H9 (cell line): ENCODE measurements at regions not wholly inside any gene's neighbourhood (a gene's known extent, or its start where the extent isn't known, plus 50 kb on each side); places are given as distances from the start of the nearest gene placed in this dataset.

ENCODE experiments used
- DNase-seq: peaks from one replicate; pipeline ENCODE4 v3.0.0-alpha.2; 2017
- H2AFZ ChIP-seq: one replicate; pipeline ENCODE4 v1.6.1; 2013; ENCODE audit warnings: mild to moderate bottlenecking, low read length, control low read depth, moderate library complexity
- H2AK5ac ChIP-seq: 2 replicates; pipeline ENCODE4 v1.6.1; 2013; ENCODE audit warnings: low read length, control low read depth, mixed read lengths; ENCODE audit not compliant: insufficient read length
- H2BK120ac ChIP-seq: one replicate; pipeline ENCODE4 v1.6.1; 2013; ENCODE audit warnings: low read depth, mild to moderate bottlenecking, low read length, control low read depth, inconsistent platforms; ENCODE audit not compliant: poor library complexity, severe bottlenecking
- H2BK12ac ChIP-seq: 2 replicates; pipeline ENCODE4 v1.6.1; 2013; ENCODE audit warnings: low read length, control low read depth, mixed read lengths, low read depth; ENCODE audit not compliant: insufficient read length
- H2BK15ac ChIP-seq: 2 replicates; pipeline ENCODE4 v1.6.1; 2013; ENCODE audit warnings: low read depth, low read length, control low read depth
- H2BK20ac ChIP-seq: one replicate; pipeline ENCODE4 v1.6.1; 2013; ENCODE audit warnings: low read depth, mild to moderate bottlenecking, low read length, control low read depth, inconsistent platforms; ENCODE audit not compliant: poor library complexity, severe bottlenecking
- H2BK5ac ChIP-seq: 2 replicates; pipeline ENCODE4 v1.6.1; 2013; ENCODE audit warnings: low read length, control low read depth, mixed read lengths; ENCODE audit not compliant: insufficient read length
- H3K14ac ChIP-seq: 2 replicates; pipeline ENCODE4 v1.6.1; 2013; ENCODE audit warnings: low read length, control low read depth; ENCODE audit not compliant: insufficient read depth
- H3K18ac ChIP-seq: 2 replicates; pipeline ENCODE4 v1.6.1; 2013; ENCODE audit warnings: low read depth, mild to moderate bottlenecking, mixed read lengths, low read length, control low read depth; ENCODE audit not compliant: insufficient read length
- H3K23ac ChIP-seq: 2 replicates; pipeline ENCODE4 v1.6.1; 2013; ENCODE audit warnings: low read length, control low read depth, mixed read lengths, low read depth; ENCODE audit not compliant: insufficient read length
- H3K23me2 ChIP-seq: 2 replicates; pipeline ENCODE4 v1.6.1; 2013; ENCODE audit warnings: low read depth, mild to moderate bottlenecking, mixed read lengths, low read length, control low read depth; ENCODE audit not compliant: insufficient read length, poor library complexity, severe bottlenecking
- H3K27ac ChIP-seq: 2 replicates; pipeline ENCODE4 v1.5.1; 2013; ENCODE audit warnings: low read length, control low read depth, mixed read lengths, low read depth; ENCODE audit not compliant: insufficient read length
- H3K27me3 ChIP-seq: 2 replicates; pipeline ENCODE4 v1.6.1; 2013; ENCODE audit warnings: low read length, control low read depth, inconsistent platforms; ENCODE audit not compliant: insufficient read depth
- H3K4ac ChIP-seq: 2 replicates; pipeline ENCODE4 v1.6.1; 2013; ENCODE audit warnings: low read depth, mild to moderate bottlenecking, control low read depth, inconsistent platforms, low read length, moderate library complexity
- H3K4me1 ChIP-seq: 2 replicates; pipeline ENCODE4 v1.6.1; 2013; ENCODE audit warnings: low read length, control low read depth, inconsistent platforms; ENCODE audit not compliant: insufficient read depth
- H3K4me2 ChIP-seq: 2 replicates; pipeline ENCODE4 v1.6.1; 2013; ENCODE audit warnings: low read length, control low read depth, mixed read lengths; ENCODE audit not compliant: insufficient read length, insufficient read depth
- H3K56ac ChIP-seq: 2 replicates; pipeline ENCODE4 v1.6.1; 2013; ENCODE audit warnings: low read depth, mild to moderate bottlenecking, mixed read lengths, low read length, control low read depth; ENCODE audit not compliant: insufficient read length
- H3K79me1 ChIP-seq: 2 replicates; pipeline ENCODE4 v1.6.1; 2013; ENCODE audit warnings: low read depth, mild to moderate bottlenecking, moderate library complexity, low read length, control low read depth, inconsistent platforms; ENCODE audit not compliant: insufficient read depth, poor library complexity, severe bottlenecking
- H3K79me2 ChIP-seq: 2 replicates; pipeline ENCODE4 v1.6.1; 2013; ENCODE audit warnings: low read length, control low read depth, inconsistent platforms; ENCODE audit not compliant: insufficient read depth
- H3K9ac ChIP-seq: 2 replicates; pipeline ENCODE4 v1.6.1; 2013; ENCODE audit warnings: low read length, control low read depth, mixed read lengths; ENCODE audit not compliant: insufficient read length; ENCODE audit errors: extremely low read depth
- H3K9me3 ChIP-seq: one replicate; pipeline ENCODE4 v1.6.1; 2013; ENCODE audit warnings: low read depth, low read length, inconsistent platforms; ENCODE audit not compliant: control insufficient read depth
- H3T11ph ChIP-seq: one replicate; pipeline ENCODE4 v1.6.1; 2013; ENCODE audit warnings: mild to moderate bottlenecking, low read length, control low read depth, inconsistent platforms
- H4K20me1 ChIP-seq: one replicate; pipeline ENCODE4 v1.6.1; 2013; ENCODE audit not compliant: control insufficient read depth, insufficient read length, insufficient read depth
- H4K5ac ChIP-seq: 2 replicates; pipeline ENCODE4 v1.6.1; 2013; ENCODE audit warnings: low read depth, mild to moderate bottlenecking, mixed read lengths, low read length, control low read depth; ENCODE audit not compliant: insufficient read length
- H4K8ac ChIP-seq: replicated peaks from 2 replicates; pipeline ENCODE4 v1.6.1; 2013; ENCODE audit warnings: low read length, control low read depth, mixed read lengths, low read depth; ENCODE audit not compliant: insufficient read length
- H4K91ac ChIP-seq: 2 replicates; pipeline ENCODE4 v1.6.1; 2013; ENCODE audit warnings: low read depth, mild to moderate bottlenecking, moderate library complexity, mixed read lengths, low read length, control low read depth; ENCODE audit not compliant: insufficient read length
- H3K27ac Mint-ChIP-seq, 3 experiments: 2 replicates in 2 of 3; 3 replicates in 1 of 3; pipeline ENCODE4 v1.8.0; 2020 to 2021; ENCODE audit warnings: mixed read lengths in 3 of 3, mild to moderate bottlenecking in 1 of 3, moderate library complexity in 1 of 3
- H3K27me3 Mint-ChIP-seq: 2 replicates; pipeline ENCODE4 v1.8.0; 2021; ENCODE audit warnings: low read depth, mild to moderate bottlenecking, moderate library complexity, mixed read lengths
- H3K36me3 Mint-ChIP-seq, 3 experiments: 2 replicates in 2 of 3; 3 replicates in 1 of 3; pipeline ENCODE4 v1.8.0; 2020 to 2021; ENCODE audit warnings: low read depth in 3 of 3, mixed read lengths in 3 of 3; ENCODE audit not compliant: insufficient read depth in 1 of 3
- H3K4me1 Mint-ChIP-seq, 2 experiments: 2 replicates each; pipeline ENCODE4 v1.8.0; 2020; ENCODE audit warnings: mixed read lengths in 2 of 2
- H3K4me3 Mint-ChIP-seq, 2 experiments: 2 replicates in 1 of 2; 3 replicates in 1 of 2; pipeline ENCODE4 v1.8.0; 2020 to 2021; ENCODE audit warnings: mild to moderate bottlenecking in 2 of 2, mixed read lengths in 2 of 2, moderate library complexity in 1 of 2
- H3K9me3 Mint-ChIP-seq, 2 experiments: 2 replicates in 1 of 2; 3 replicates in 1 of 2; pipeline ENCODE4 v1.8.0; 2020; ENCODE audit warnings: mild to moderate bottlenecking in 2 of 2, mixed read lengths in 2 of 2, moderate library complexity in 1 of 2
- WGBS: extraction: QIAGEN DNeasy Blood & Tissue Kit; methylation state at CpG from one replicate; pipeline ENCODE4 v1.1.7; 2013; ENCODE audit warnings: missing lambda C conversion rate, low lambda C conversion rate, mixed read lengths; ENCODE audit not compliant: insufficient read length; ENCODE audit errors: extremely low coverage; 5-methylcytosine and 5-hydroxymethylcytosine counted together
- TF ChIP-seq, protein P1 (sequence below): fragments of 200-600 bp; sonication (generic); conservative IDR thresholded peaks from 3 replicates; pipeline ENCODE4 v1.8.0; 2021; ENCODE audit warnings: antibody characterized with exemption, mild to moderate bottlenecking

DNA sequence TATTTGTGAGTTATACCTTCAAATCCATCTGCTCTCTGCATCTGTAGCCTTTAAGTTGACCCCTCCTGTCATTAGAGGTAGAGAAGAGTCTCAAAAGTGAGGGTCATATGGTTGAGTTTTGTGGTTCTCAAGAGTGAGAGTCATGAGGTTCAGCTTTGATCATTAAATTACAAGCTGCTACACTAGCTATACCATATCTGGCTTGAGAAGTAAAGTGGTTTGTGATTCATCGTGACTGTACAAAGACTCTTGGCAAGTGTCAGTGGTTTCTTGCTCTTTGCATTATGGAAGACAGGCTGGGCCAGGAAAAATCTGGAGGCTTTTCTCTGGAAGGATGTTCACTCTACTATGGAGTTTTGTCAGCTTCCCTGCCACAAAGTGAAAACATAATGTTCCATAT is 170.6 kb downstream of the ZC4H2 start:
- H2BK5ac ChIP-seq, result no peak overlapping the region
- no peak overlapping the region for H2BK12ac ChIP-seq
- H3K4me2 ChIP-seq, result no peak overlapping the region
- no peak overlapping the region for H2BK20ac ChIP-seq
- Mint-ChIP-seq H3K9me3 (peaks cover 69 to 76% of the 10 kb centered on the region in 2 experiments), H3K4me3 (no peak overlapping the region), H3K27ac (no peak overlapping the region), H3K4me1 (no peaks in the 10 kb centered on the region), H3K27me3 (peaks cover 2% of the 10 kb centered on the region), H3K36me3 (peaks cover 0 to 10% (median 6%) of the 10 kb centered on the region in 3 experiments; a peak in 4 of 7 replicates)
- no CpG with 5 or more reads among the region's 1 CpG for WGBS
- H2AFZ ChIP-seq, result no peak overlapping the region
- no peaks in the 10 kb centered on the region for H3K79me1 ChIP-seq
- H3K4ac ChIP-seq, result no peak overlapping the region
- no peak overlapping the region for H4K8ac ChIP-seq
- no peak overlapping the region for H3K27ac ChIP-seq
- H4K91ac ChIP-seq, result no peak overlapping the region
- H2AK5ac ChIP-seq, result no peak overlapping the region
- DNase-seq, result no peak
- no peaks in the 10 kb centered on the region for H3K79me2 ChIP-seq
- H3K4me1 ChIP-seq, result no peaks in the 10 kb centered on the region
- TF ChIP-seq, protein P1, sequence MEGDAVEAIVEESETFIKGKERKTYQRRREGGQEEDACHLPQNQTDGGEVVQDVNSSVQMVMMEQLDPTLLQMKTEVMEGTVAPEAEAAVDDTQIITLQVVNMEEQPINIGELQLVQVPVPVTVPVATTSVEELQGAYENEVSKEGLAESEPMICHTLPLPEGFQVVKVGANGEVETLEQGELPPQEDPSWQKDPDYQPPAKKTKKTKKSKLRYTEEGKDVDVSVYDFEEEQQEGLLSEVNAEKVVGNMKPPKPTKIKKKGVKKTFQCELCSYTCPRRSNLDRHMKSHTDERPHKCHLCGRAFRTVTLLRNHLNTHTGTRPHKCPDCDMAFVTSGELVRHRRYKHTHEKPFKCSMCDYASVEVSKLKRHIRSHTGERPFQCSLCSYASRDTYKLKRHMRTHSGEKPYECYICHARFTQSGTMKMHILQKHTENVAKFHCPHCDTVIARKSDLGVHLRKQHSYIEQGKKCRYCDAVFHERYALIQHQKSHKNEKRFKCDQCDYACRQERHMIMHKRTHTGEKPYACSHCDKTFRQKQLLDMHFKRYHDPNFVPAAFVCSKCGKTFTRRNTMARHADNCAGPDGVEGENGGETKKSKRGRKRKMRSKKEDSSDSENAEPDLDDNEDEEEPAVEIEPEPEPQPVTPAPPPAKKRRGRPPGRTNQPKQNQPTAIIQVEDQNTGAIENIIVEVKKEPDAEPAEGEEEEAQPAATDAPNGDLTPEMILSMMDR, result no peak
- no peak overlapping the region for H3K9ac ChIP-seq
- no peak overlapping the region for H3K14ac ChIP-seq
- no peak overlapping the region for H4K5ac ChIP-seq
- H3K27me3 ChIP-seq, result no peaks in the 10 kb centered on the region
- H2BK120ac ChIP-seq, result no peak overlapping the region
- no peak overlapping the region for H3K56ac ChIP-seq
- H2BK15ac ChIP-seq, result no peak overlapping the region
- no peak overlapping the region for H3K23ac ChIP-seq
- H3K23me2 ChIP-seq, result no peaks in the 10 kb centered on the region
- H3K18ac ChIP-seq, result no peak overlapping the region
- H3T11ph ChIP-seq, result no peak overlapping the region
- H4K20me1 ChIP-seq, result no peaks in the 10 kb centered on the region
- H3K9me3 ChIP-seq, result peaks cover 25% of the 10 kb centered on the region
